Panc1 (cell line): ENCODE measurements at regions not wholly inside any gene's neighbourhood (a gene's known extent, or its start where the extent isn't known, plus 50 kb on each side); places are given as distances from the start of the nearest gene placed in this dataset.

ENCODE experiments used
- ATAC-seq: fragments of 200-7000 bp; cut with Tn5 transposase; 2 replicates; pipeline ENCODE4 v1.9.1; 2020; ENCODE audit warnings: mild to moderate bottlenecking, moderate library complexity
- BruUV-seq: library from RNA; stranded (reverse); fragments of 400-500 nt; replicated peaks from 2 replicates; lab custom pipeline; 2021; lab: Mats Ljungman, UMichigan
- CTCF ChIA-PET: fragments of 300-600 bp; sonication (Branson Sonifier 250); formaldehyde crosslinking; loops from one replicate; lab custom pipeline; 2022; ENCODE audit warnings: antibody characterized with exemption; lab: Charles Lee
- POLR2A ChIA-PET: fragments of 300-600 bp; sonication (Branson Sonifier 250); formaldehyde crosslinking; loops from one replicate; lab custom pipeline; 2022; ENCODE audit warnings: antibody characterized with exemption; lab: Charles Lee
- DNase-seq: peaks from one replicate; pipeline ENCODE4 v3.0.0-alpha.2; 2010; ENCODE audit warnings: low read depth, low spot score
- H3K27ac ChIP-seq: 2 replicates; pipeline ENCODE4 v1.5.1; 2011; ENCODE audit warnings: mild to moderate bottlenecking, low read length, inconsistent platforms
- H3K27me3 ChIP-seq: fragments of 200-500 bp; sonication (Bioruptor generic); 2 replicates; pipeline ENCODE4 v1.6.0; 2014; ENCODE audit warnings: low read length, inconsistent platforms; ENCODE audit not compliant: control insufficient read depth, insufficient read depth
- H3K36me3 ChIP-seq: fragments of 200-500 bp; sonication (Bioruptor generic); 2 replicates; pipeline ENCODE4 v1.5.1; 2014; ENCODE audit warnings: inconsistent platforms, mild to moderate bottlenecking, low read length, moderate library complexity; ENCODE audit not compliant: control insufficient read depth, insufficient read depth
- H3K4me1 ChIP-seq: 2 replicates; pipeline ENCODE4 v1.5.1; 2011; ENCODE audit warnings: inconsistent platforms, mild to moderate bottlenecking, low read length, moderate library complexity; ENCODE audit not compliant: control insufficient read depth, insufficient read depth
- H3K4me3 ChIP-seq, 2 experiments: 2 replicates each; pipeline ENCODE4 v1.5.1; 2011 to 2012; ENCODE audit warnings: low read depth in 2 of 2, low read length in 2 of 2, mild to moderate bottlenecking in 2 of 2, inconsistent platforms in 1 of 2, moderate library complexity in 1 of 2
- H3K9me3 ChIP-seq: fragments of 200-500 bp; sonication (Bioruptor generic); 2 replicates; pipeline ENCODE4 v1.5.1; 2014; ENCODE audit warnings: low read depth, mild to moderate bottlenecking, inconsistent platforms, low read length, moderate library complexity; ENCODE audit not compliant: control insufficient read depth, insufficient read depth
- CTCF ChIP-seq: fragments of 450-650 bp; IDR thresholded peaks from 2 replicates; pipeline ENCODE4 v1.5.1; 2017; ENCODE audit warnings: mild to moderate bottlenecking
- POLR2AphosphoS5 ChIP-seq: IDR thresholded peaks from 2 replicates; pipeline ENCODE4 v1.6.1; 2012; ENCODE audit warnings: mild to moderate bottlenecking, low read depth, low read length, moderate library complexity
- REST ChIP-seq, 2 experiments: IDR thresholded peaks; 2 replicates each; pipeline ENCODE4 v1.6.1; 2011 to 2012; ENCODE audit warnings: low read depth in 2 of 2, control low read depth in 1 of 2, low read length in 1 of 2, mild to moderate bottlenecking in 1 of 2, moderate library complexity in 1 of 2; ENCODE audit not compliant: insufficient read depth in 1 of 2
- SIN3A ChIP-seq: IDR thresholded peaks from 2 replicates; pipeline ENCODE4 v1.6.1; 2012; ENCODE audit warnings: low read depth, mild to moderate bottlenecking, low read length, moderate library complexity, borderline replicate concordance; ENCODE audit not compliant: insufficient read depth
- TCF7L2 ChIP-seq: IDR thresholded peaks from 2 replicates; pipeline ENCODE4 v1.6.1; 2011; ENCODE audit warnings: mild to moderate bottlenecking, low read depth, low read length, inconsistent platforms
- in situ Hi-C: cut with HindIII; loops from 2 replicates; pipeline ENCODE4 v1.10.0; 2016; ENCODE audit warnings: low sequenced_read_pairs, low pct_unique_long_range_greater_than_20kb
- intact Hi-C: fragments of 100-400 bp; cut with micrococcal nuclease; formaldehyde crosslinking; loops from one replicate; pipeline ENCODE4 v1.10.0; 2022; ENCODE audit not compliant: unreplicated experiment

- in situ Hi-C loops, result no loop called here
- ATAC-seq (no peak), DNase-seq (no peak)
- H3K36me3 ChIP-seq, result no peaks in the 10 kb centered on the region
- ChIA-PET CTCF (no interaction called here), POLR2A (no interaction called here)
- H3K4me3 ChIP-seq, result no peak overlapping the region
- no peaks in the 10 kb centered on the region for H3K9me3 ChIP-seq
- H3K4me1 ChIP-seq, result no peaks in the 10 kb centered on the region
- BruUV-seq, result no TSS peak
- H3K27ac ChIP-seq, result no peak overlapping the region
- no peaks in the 10 kb centered on the region for H3K27me3 ChIP-seq
- intact Hi-C loops, result no loop called here
- no peak for TF ChIP-seq REST (IDR thresholded peaks at IDR 0.05; ENCODE audit: insufficient read depth in 1 of 2, low read depth in 2 of 2, low read length in 1 of 2)
- TF ChIP-seq SIN3A, result no peak
- no peak for TF ChIP-seq TCF7L2
- no peak for TF ChIP-seq CTCF
- TF ChIP-seq POLR2AphosphoS5, result no peak
Observed at GRCh38 chr20:54710341-54710740, 234.9 kb downstream of the DOK5 start.

GRCh38 chr20:54708229-54708628 is 232.8 kb downstream of the DOK5 start:
- no TSS peak for BruUV-seq
- DNase-seq, result no peak
- H3K4me3 ChIP-seq, result no peak overlapping the region
- no peak for ATAC-seq
- ChIA-PET CTCF (no interaction called here), POLR2A (no interaction called here)
- no peaks in the 10 kb centered on the region for H3K9me3 ChIP-seq
- TF ChIP-seq TCF7L2 (no peak), CTCF (no peak), POLR2AphosphoS5 (no peak), SIN3A (no peak), REST (IDR thresholded peaks at IDR 0.05; ENCODE audit: insufficient read depth in 1 of 2, low read depth in 2 of 2, low read length in 1 of 2) (no peak)
- intact Hi-C loops, result no loop called here
- H3K27ac ChIP-seq, result no peak overlapping the region
- no peaks in the 10 kb centered on the region for H3K36me3 ChIP-seq
- no peaks in the 10 kb centered on the region for H3K27me3 ChIP-seq
- H3K4me1 ChIP-seq, result no peaks in the 10 kb centered on the region
- in situ Hi-C loops, result no loop called here
